ENCODE measurements at regions not wholly inside any gene's neighbourhood (a gene's known extent, or its start where the extent isn't known, plus 50 kb on each side); places are given as distances from the start of the nearest gene placed in this dataset.

DNA sequence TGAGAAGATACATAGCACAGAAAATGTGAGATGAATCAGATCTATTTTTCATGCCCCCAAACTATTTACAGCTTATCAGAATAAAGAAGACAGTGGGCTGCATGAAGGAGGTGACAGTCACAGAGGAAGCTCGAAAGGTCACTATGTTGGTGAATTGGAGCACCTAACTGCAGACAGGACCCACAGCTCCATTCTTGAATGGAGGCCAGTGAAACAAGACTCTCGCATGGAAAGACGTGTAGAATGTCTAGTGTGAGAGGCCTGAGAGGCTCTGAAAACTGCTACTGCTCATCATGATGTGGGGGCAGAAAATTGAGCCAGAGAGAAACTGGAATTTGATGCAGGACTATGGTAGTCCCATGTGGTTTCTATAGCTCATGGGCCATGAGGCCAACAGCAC lies 60.3 kb upstream of the CCDC190 start:
- DNase-seq (ENCODE audit: low spot score) = no peak

DNA sequence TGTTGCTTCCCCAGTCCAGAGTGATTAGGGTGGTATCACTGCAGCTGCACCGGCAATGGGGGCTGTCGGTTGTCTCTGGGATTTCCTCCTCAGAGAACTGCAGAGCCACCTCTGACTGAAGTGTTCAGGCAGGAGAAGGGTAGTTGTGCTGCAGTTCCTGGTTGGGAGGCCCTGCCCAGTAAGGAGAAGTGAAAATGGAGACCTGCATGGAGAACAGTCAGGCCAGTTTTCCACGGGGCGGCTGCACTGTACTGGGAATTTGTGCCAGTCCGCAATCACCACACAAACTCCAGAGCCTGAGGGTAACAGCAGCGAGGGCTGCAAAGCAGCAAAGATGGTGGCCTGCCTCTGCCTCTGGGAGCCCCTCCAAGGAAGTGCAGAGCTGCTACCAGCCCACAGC lies 58.1 kb upstream of the CCDC190 start:
- no peak for DNase-seq (ENCODE audit: low spot score)

DNA sequence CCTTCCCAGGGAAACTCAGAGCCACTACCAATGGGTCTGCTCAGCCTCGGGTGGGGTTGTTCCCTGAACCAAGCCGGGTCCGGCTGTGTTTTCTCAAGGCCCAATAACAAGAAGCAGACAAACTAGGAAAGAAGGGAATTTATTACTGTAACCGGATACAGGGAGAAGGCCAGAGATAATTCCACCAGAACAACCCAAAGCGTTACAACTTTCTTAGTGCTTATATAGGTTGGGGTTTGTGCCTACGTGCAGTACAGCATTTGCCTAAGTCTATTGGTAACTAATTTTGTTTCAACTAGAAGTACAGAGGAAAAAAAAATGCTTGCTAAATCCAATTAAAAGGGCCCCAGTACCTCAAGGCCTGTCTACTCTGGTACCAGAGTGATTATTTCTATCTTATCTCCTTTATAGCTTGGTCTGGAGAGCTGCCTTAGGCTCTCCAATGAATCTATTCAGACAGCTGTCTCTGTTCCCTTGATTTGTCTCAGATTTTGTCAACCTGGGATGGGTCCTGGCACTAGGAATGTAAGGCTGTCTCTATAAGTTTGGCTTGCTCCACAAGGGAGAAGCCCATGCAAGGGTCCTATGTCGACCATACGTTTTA lies 57.3 kb upstream of the CCDC190 start:
- no peak for DNase-seq (ENCODE audit: low spot score)

DNA sequence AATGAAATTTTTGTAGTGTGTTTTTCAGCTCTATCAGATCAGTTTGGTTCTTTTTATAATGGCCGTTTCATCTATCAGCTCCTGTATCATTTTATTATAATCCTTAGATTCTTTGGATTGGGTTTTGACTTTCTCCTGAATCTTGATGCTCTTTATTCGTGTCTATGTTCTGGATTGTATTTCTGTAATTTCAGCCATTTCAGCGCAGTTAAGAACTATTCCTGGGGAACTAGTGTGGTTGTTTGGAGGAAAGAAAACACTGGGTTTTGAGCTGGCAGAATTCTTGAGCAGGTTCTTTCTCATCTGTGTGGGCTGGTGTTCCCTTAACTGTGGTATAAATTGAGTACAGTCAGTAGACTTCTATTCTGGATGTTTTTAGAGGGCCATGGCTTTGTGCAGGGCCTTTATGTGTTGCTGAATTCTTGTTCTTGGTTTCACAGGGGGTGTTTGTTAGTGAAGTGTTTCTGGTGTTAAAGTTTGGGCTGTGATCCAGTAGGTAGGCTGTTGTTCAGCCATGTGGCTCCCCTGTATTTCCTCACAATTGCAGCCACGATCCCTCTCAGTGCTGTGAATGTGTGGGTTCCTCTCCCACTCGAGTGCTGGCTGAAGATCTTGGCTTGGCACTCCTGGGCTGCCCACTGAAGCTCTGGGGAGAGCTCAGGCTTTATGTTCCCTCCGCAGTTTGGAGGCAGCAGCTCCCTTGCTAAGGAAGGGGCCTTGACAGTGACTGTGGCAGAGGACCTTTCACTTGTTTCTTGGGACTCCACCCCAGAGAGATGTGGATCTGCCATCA lies 56.0 kb upstream of the CCDC190 start:
- no peak for DNase-seq (ENCODE audit: low spot score)

DNA sequence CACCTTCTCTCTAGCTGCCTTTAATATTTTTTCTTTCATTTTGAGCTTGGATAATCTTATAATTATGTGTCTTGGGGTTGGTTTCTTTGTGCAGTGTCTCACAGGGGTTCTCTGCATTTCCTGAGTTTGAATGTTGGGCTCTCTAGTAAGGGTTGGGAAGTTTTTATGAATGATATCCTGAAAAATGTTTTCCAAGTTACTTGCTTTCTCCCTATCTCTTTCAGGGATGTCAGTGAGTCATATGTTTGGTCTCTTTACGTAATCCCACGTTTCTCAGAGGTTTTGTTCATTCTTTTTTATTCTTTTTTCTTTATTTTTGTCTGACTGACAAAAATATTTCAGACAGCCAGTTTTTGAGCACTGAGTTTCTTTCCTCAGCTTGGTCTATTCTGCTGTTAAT lies 55.4 kb upstream of the CCDC190 start:
- DNase-seq (ENCODE audit: low spot score) = no peak

DNA sequence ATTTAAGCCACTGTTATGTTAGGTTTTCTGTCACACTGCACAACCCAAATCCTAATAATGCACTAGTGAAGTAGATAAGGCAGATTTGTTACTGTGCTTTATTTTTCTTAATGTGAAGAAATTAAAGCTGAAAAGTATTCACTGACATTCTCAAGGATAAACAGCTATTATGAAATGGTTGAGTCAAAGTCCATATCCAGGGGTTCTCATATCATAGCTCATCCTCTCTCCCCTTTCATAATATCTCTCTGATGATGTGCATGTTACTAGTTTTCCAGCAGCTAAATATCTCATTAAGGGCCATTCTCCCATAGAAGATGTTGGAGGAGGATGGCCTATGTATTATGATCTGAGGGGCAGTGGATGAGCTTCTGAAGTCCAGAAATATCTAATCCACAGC lies 53.6 kb upstream of the CCDC190 start:
- no peak for DNase-seq (ENCODE audit: low spot score)

DNA sequence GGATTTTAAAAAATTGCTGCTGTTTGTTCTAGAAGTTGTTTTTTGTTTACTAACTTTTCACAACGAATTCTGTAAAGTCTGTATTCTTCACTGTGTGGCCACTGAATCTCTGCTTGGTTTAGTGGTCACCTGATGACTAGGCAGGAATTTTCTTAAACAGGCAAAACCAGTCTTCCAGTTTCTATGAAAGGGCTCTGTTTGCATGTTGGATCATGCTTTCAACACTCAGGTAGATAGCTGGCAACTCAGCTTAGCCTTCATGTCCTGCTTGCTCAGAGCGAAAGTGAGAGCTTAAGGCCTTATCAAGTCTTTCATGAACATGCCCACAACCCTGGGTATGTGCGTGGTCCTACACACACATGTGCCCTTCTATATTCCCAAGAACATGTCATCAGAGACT lies 52.4 kb upstream of the CCDC190 start:
- DNase-seq (ENCODE audit: low spot score) = no peak

DNA sequence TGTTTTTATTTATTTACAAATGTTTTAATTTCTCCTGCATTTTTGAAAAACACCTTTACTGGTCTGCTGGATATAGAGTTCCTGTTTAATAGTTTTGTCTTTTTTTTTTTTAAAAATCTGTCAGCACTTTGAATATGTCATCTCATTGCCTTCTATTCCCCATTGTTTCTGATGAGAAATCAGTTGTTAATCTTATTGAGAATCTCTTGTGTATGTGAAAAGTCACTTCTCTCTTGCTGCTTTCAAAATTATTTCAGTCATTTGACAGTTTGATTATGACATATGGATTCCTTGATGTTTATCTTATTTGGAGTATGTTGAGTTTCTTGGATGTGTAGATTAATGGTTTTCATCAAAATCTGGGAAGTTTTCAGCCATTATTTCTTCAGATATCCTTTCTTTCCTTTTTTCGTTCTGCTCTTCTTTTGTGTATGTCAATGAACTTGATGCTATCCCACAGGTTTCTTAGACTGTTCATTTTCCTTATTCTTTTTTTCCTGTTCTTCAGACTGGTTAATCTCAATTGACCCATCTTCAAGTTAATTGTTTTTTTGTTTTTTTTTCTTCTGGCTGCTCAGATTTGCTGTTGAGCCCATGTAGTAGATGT lies 51.2 kb upstream of the CCDC190 start:
- no peak for DNase-seq (ENCODE audit: low spot score)
